Left colon (tissue), 2 donors: ENCODE measurements at regions not wholly inside any gene's neighbourhood (a gene's known extent, or its start where the extent isn't known, plus 50 kb on each side); places are given as distances from the start of the nearest gene placed in this dataset.
"Not testable (repeated sequence)": the region's sequence is repeated elsewhere in the genome, so short reads cannot be mapped to it uniquely, and the experiment has no call there.

Experiments
- ATAC-seq: fragments of 200-7000 bp; cut with Tn5 transposase; one replicate; pipeline ENCODE4 v1.9.1; 2020; ENCODE audit warnings: mild to moderate bottlenecking, moderate library complexity
- DNase-seq, 2 donors: peaks; one replicate each; pipeline ENCODE4 v3.0.0-alpha.2; 2020
- intact Hi-C, 2 donors: fragments of 100-400 bp; cut with DNase I in 1 of 2; cut with micrococcal nuclease in 1 of 2; formaldehyde crosslinking; loops; one replicate each; pipeline versions ENCODE4 v1.11.2 to v1.14.0; 2022; cut with DNase I, micrococcal nuclease
- donor health status: DM: no; HTN: no; CAD: no.
- donor health status: DM: yes; HTN: yes; CAD: no.

- ATAC-seq = no peak
These were observed 737.2 kb upstream of the GJE1 start for GRCh38 chr6:141395443-141396008.

GRCh38 chr6:141394565-141395051 lies 738.1 kb upstream of the GJE1 start:
- DNase-seq (no peak), ATAC-seq (no peak)
- intact Hi-C loops = no loop called here

More at GRCh38 chr6:141395443-141396008, 737.2 kb upstream of the GJE1 start:
- intact Hi-C loops = no loop called here
- no peak for DNase-seq

GRCh38 chr6:141394125-141394536 lies 738.6 kb upstream of the GJE1 start:
- intact Hi-C loops = no loop called here
- DNase-seq (no peak), ATAC-seq (no peak)

- DNase-seq (no peak), ATAC-seq (no peak)
- intact Hi-C loops = no loop called here
These were observed 739.2 kb upstream of the GJE1 start for GRCh38 chr6:141393405-141394124.

GRCh38 chr6:141391135-141391534 lies 741.6 kb upstream of the GJE1 start:
- intact Hi-C loops, ATAC-seq, DNase-seq: not testable (repeated sequence)

- intact Hi-C loops = no loop called here
- no peak for ATAC-seq
- no peak for DNase-seq
These were observed 744.1 kb upstream of the GJE1 start for GRCh38 chr6:141388666-141389065.

- ATAC-seq (no peak), DNase-seq (no peak)
- intact Hi-C loops = no loop called here
These were observed 762.3 kb upstream of the GJE1 start for GRCh38 chr6:141370438-141370837.

DNA sequence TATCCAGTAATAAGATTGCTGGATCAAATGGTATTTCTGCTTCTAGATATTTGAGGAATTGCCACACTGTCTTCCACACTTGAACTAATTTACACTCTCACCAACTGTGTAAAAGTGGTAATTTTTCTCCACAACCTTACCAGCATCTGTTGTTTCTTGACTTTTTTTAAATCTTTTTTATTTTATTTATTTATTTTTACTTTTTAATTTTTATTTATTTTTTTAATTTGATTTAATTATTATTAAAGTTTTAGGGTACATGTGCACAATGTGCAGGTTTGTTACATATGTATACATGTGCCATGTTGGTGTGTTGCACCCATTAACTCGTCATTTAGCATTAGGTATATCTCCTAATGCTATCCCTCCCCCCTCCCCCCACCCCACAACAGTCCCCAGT lies 765.9 kb upstream of the GJE1 start:
- ATAC-seq, DNase-seq, intact Hi-C loops: not testable (repeated sequence)

DNA sequence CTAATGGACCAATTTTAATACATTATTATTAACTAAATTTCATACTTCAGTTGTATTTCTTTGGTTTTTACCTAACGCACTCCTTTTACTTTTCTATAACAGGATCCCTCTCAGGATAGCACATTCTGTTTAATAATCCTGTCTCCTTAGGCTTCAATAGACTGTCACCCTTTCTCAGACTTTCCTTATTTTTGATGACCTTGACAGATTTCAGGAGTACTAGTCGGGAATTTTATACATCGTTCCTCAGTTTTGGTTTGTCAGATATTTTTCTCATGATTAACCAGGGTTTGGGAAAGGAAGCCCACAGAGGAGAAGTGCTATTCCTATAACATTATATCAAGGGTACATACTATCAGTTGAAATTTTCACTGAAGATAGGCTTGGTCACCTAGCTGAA lies 768.0 kb upstream of the GJE1 start:
- ATAC-seq (no peak), DNase-seq (no peak)
- intact Hi-C loops = no loop called here

- intact Hi-C loops = no loop called here
These were observed 768.5 kb upstream of the GJE1 start for GRCh38 chr6:141364232-141364631.

DNA sequence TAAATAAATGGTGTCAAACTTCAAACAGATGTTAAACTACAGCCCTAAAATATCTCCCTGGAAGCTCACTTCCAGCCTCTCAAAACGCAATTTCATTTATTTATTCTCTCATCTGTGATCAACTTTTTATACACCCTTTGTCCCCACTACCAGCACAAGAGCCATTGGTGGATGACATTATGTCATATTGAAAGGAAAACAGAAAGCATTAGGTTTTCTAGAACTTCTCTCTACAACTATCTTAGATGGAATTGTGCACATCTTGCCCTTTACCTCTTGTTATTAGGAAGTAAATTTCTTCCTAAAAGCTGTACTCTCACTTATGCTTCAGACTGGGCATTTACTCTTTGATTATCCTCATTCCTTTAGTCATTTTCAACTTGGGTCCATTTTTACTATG lies 771.2 kb upstream of the GJE1 start:
- intact Hi-C loops = no loop called here
- ATAC-seq (no peak), DNase-seq (no peak)

More at GRCh38 chr6:141364232-141364631, 768.5 kb upstream of the GJE1 start:
- DNase-seq (no peak), ATAC-seq (no peak)

DNA sequence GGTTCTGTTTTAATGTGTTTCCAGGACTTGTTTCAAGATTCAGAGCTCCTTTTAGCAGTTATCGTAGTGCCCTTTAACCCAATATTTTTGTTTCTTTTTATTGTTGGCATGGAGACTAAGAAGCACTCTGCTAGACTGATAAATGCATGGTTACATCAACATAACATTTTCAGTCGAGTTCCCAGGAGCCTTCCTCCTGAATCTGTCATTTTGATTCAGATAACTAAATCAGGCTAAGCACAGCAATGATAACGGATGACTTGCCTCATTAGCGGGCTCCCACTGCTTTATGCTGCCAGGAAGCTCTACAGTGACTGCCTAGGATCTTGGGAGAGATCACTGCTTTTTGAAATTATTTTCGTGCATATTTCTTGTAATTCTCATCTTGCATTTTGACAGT lies 772.8 kb upstream of the GJE1 start:
- intact Hi-C loops = no loop called here
- DNase-seq (no peak), ATAC-seq (no peak)

DNA sequence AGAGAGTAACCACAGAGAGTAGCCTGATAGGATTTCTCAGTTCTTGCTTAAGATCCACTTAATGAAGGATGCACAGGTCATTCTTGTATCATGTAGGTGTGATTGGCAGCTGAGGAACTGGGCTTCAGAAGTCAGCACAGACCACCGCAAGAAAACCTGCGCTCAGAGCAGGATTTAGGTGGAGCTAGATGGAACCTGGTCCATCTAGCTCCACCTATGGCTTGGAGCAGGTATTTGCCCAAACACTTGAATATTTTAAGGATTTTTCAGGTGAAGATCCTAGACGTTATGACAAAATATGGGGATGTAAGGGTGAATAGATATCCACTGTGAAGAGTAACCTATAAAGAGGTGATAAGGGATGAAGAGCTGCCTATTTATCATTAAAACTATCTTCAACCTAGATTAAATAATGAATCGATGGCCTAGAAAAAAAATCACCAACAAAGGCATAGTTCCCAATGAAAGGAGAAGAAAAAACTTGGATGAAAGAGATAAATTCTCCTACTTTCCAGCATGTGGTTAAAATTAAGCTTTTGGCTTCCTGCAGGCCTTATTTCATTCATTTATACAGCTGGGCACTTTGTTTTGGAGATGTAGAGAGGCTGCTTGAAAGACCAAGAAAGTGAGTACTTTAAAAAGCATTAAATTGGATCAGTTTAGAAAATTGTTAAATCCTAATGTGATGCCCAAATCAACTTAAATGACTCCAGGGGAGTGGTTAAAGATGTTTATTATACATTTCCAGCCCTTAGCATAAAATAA lies 778.4 kb upstream of the GJE1 start:
- intact Hi-C loops = no loop called here
- ATAC-seq = no peak
- no peak for DNase-seq

DNA sequence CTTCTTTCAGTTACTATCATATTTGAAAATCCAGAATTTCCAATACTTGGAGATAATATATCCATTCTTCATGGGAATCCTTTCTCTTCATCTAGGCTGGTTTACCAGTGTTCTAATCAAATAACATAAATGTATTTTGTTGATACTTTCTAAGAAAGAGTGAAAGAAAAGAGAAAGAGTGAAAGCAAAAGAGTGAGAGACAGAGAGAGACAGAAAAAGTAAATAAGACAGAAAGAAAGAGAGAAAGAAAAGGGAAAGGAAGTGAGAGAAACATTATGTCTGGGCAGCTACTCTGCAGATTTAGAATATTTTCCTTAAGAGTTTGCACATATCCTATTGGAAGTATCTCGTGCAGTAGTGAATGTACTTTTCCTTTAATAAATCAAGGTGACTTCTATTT lies 781.0 kb upstream of the GJE1 start:
- no peak for DNase-seq
- intact Hi-C loops = no loop called here
- no peak for ATAC-seq

- ATAC-seq (no peak), DNase-seq (no peak)
- intact Hi-C loops = no loop called here
These were observed 783.0 kb upstream of the GJE1 start for GRCh38 chr6:141349710-141350109.

- no peak for ATAC-seq
- intact Hi-C loops = no loop called here
These were observed 784.7 kb upstream of the GJE1 start for GRCh38 chr6:141347906-141348492.

GRCh38 chr6:141347086-141347485 lies 785.6 kb upstream of the GJE1 start:
- DNase-seq = no peak
- no peak for ATAC-seq
- intact Hi-C loops = no loop called here

More at GRCh38 chr6:141347906-141348492, 784.7 kb upstream of the GJE1 start:
- no peak for DNase-seq

DNA sequence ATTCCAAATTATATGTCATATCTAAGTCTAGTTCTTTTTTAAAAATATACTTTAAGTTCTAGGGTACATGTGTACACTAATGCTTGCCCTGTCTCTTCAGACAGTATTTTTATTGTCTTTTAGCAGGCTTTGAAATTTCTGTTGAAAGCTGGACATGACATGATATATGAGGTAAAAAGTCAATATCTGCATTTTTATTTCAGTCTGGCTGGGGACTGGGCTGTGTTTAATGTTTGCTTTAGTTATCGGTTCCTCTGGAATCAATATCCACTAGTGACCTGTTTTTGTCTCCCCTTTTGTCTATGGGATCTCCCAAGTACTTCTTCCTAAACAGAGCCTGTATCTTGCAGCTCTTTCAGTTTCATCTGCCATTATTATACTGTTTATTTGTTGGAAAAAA lies 786.2 kb upstream of the GJE1 start:
- ATAC-seq (no peak), DNase-seq (no peak)
- intact Hi-C loops = no loop called here

- no peak for ATAC-seq
- intact Hi-C loops = no loop called here
- DNase-seq = no peak
These were observed 795.5 kb upstream of the GJE1 start for GRCh38 chr6:141337191-141337590.
